T1000 (cell line): ENCODE measurements at regions not wholly inside any gene's neighbourhood (a gene's known extent, or its start where the extent isn't known, plus 50 kb on each side); places are given as distances from the start of the nearest gene placed in this dataset.
A peak's percentile ranks its signal among the peaks of the same experiment; 100 is the strongest.
"Not testable (repeated sequence)": the region's sequence is repeated elsewhere in the genome, so short reads cannot be mapped to it uniquely, and the experiment has no call there.

ENCODE experiments used
- DNase-seq: peaks from one replicate; lab custom pipeline; 2025; ENCODE audit warnings: mixed read lengths; lab: John Stamatoyannopoulos, UW

DNA sequence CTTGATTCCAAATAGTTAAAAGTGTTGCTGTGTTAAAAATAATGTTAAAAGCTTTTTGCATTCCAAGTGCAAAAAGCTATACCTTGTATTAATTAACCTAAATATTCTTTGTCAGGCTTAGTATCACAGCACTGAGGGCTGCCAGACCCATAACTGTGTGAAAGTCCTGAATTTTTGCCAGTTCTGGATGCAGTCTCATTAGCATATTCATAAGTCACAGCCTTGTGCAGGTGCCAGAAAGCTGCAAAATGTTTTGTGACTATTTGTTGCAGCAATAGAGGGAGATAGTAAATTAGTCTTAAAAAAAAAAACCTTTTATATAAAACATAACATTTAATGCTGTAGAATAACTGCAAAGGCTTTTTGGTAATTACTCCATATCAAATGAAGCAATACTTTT, 56.6 kb downstream of the SLITRK1 start:
- no peak for DNase-seq

DNA sequence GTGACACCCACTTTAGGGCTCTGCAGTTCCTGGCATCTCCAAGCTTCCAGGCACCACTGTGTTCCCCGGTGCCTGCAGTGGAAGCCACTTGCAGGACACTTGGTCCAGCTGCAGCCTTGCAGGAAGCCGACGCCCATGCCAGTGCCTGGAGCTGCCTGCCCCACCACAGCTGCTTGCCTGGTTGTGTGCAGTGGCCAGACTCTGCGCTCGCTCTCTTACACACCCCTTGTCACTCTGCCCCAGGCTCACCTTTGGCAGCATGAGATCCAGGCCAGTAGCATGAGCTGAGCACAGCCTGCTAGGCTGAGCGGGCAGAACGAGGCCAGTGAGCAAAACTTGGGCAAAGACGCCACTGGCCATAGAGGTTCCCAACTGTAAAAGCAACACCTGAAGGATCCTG, 57.7 kb downstream of the SLITRK1 start:
- DNase-seq = no peak

DNA sequence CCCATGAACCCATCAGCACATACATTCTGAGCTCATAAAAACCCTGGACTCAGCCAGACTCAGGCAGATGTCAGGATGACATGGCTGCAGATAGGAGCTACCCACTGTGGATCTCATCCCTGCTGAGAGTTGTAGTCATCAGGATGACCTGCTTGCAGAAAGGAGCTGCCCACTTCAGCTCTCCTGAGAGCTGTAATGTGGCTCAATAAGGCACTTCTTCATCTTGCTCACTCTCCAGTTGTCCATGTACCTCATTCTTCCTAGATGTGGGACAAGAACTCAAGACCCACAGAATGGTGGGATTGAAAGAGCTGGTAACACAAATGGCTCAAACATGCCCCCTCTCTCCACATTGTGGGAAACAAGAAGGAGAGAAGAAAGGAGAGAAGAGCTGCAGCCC, 58.2 kb downstream of the SLITRK1 start:
- no peak for DNase-seq

DNA sequence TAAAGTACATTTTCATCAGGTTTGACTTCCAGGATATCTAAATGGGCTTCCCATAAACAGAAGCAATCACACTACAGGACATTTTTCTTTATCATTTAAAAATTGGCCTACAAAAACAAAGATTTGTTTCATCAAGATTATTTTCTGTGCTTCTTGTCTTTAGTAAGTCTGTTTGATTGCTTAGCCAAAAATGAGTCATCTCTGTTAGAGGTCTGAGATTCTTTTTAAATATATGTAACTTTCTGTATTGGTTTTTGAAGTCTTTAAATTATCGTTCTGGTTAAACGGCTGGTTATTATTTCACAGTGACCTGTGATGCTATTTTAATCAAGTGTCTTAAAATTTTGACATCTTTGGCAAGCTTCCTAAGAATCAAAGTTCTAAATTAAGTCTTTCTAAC, 62.7 kb downstream of the SLITRK1 start:
- no peak for DNase-seq

DNA sequence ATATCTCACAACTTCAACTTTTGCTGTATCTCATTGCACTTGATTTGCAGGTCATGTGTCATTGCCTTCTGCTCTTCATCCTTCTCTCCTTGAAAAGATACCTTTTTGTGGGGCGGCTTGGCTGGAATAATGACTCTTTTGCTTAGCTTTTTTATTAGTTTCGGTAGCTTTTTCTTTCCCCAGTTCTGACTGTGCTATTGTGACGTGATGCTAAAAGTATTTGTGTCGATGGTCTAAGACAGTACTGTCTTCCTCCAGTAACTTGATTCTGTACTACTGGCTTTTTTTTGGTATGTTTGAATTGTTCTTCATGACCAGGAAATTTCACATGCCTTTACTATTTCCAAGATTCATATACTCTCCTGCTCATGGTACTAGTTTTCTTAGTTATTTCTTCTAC, 63.1 kb downstream of the SLITRK1 start:
- DNase-seq = no peak

DNA sequence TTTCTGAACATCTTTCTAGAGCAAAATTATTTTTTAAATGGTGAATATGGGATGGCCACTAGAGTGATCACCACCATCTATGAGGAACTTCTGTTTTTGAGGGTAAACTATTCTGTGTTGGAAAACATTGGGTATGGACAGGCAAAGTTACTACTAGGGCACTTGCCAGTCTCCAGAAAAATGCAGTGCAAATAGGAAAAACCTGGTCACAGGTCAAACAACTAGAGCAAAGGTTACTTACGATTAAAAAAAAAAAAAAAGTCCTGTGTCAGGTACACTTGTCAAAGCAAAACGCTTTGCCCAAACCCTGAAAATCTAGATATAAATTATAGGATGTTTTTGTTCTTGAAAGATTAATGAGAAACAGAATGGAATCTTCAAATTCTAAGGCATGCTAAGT, 66.2 kb downstream of the SLITRK1 start:
- no peak for DNase-seq

DNA sequence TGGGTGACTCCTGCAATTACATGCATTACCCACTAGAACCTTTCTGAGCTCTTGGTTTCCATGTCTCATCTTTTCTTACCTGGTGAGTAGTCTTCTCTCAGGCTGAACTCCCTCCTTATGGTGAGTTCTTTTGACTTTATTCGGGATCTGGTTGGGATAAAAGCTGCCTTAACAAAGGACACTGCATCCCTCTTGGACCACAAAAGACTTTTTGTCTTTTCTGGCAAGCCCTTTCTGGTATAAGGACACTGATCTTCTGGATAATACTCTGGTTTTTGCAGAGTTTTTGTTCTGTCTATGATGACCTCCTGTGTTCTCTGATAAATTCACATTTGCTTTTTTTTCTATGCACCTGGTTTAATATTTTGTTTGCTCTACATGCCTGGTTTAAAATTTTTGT, 66.7 kb downstream of the SLITRK1 start:
- DNase-seq = no peak

DNA sequence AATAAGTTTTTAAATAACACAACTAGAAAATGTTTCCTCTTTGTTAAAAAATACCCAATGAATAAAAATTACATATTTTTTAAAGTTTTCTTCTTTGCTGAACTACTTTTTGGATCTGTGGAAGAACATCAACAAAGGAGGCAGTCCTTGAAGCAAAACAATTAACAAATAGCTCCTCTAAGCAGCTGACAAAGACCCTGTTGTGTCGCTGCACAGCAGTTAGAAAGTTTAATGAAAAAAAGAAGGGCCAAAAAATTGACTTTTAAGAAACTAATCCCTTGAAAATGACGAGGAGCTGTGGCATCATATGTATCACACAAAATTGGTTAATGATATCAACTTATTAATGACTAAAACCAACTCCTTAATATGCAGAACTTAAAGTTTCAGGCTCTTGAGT, 72.1 kb downstream of the SLITRK1 start:
- no peak for DNase-seq

DNA sequence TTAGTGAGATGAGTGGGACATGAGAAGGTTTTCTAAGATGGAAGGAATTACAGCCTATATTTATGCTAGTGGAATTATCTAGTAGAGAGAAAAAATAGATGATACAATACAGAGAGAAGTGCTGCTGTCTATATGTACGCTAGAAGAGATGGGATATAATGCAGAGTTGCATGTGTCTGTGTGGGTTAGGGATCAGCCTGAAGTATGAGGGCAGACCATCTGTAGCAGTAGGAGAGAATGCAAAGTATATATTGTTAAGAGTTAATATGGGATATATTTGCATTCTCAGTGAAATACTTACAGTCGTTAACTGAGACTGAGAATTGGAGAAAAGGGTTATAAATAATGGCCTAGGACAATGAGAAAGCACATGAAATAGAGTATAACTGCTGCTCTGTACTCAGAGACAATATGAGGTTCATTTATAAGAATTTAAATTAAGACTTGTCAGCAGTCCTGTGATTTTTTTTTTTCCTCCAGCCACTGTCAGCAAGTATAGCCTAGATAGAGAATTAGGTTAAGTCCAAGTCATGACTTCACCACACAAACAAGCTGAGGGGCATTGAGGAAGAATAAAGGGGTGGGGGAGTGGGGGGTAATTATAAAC, 77.8 kb downstream of the SLITRK1 start:
- no peak for DNase-seq

DNA sequence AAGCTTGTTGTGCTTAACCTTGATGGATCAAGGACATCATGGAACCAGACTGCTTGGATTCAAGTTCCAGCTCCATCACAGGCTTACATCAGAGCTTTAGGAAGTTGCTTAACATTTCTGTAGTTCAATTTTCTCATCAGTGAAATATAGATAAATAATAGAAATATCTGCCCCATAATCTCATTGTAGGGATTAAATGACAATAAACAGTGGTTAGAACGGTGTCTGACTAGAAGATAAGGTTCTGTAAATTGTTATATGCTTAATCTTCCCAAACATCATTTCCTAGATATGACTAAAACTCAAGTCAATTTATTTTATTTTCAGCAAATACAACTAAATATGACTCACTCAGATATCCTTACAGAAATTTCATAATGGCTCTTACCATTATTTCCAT, 83.5 kb downstream of the SLITRK1 start:
- no peak for DNase-seq

DNA sequence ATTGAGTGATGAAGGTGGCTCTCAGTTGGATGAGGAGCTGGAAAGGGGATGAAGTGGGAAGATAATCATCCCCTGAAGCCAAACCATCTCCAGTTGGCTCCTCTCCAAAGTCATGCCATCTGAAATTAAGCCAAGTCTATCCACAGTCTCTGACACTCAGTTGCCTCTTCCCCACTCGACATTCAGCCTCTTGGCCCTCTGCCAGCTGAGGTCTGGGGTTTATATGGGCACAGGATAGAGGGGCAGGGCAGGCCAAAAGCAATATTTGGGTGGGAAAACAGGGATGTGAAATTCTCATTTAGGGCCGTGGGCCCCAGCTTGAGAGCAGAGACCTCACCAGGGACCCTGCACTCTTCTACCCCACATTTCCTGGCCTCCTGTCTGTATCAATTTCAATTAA, 85.9 kb downstream of the SLITRK1 start:
- DNase-seq = no peak

DNA sequence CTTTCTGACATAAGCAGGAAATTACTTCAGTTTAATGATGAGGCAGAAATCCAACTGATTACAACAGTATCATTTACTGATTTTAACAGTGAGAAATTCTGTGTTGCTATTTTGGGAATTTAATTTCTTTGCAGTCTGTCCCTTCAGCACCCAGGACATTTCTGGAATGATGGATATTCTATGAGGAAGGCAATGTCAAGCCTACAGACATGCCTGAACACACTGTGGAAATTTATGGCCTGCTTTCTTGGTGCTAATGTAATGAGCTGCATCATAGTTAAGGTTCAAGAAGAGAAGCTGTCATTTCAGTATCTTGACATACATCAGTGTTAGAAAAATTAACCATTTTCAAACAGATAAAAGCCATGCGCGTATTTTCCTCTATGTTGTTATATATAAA, 87.7 kb downstream of the SLITRK1 start:
- no peak for DNase-seq

DNA sequence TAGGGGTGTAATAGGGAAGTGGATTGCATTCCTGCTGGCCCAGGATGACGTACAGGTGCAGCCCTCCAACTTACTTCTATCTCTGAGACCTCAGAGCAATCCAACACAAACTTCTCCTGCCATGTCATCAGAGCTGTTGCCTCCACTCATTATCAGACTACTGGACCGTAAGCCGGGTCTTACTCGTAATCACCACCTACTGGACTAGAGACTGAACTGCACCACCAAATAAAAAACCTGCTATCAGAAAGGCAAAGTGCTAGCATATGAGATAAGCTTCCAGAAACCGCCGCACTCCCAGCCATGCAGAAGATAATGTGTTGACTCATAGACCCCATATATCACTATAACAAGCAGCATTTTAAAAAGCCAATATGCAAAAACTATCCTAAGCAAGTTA, 102.0 kb downstream of the SLITRK1 start:
- no peak for DNase-seq

DNA sequence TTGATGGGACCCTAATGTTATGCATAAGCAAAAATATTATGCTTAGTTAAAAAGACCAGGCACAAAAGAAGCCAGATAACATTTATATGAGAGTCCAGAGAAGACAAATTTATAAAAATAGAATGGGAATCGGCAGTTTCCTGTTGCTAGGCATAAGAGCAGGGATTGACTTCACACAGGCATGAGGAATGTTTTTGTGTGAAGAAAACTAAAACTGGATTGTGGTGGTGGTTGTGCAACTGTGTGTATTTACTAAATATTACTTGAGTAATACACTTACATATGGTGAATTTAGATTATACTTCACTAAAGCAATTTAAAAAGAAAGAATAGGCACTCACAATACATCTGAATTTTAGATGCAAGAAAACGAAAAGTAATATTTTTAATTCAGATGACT, 108.3 kb downstream of the SLITRK1 start:
- no peak for DNase-seq

DNA sequence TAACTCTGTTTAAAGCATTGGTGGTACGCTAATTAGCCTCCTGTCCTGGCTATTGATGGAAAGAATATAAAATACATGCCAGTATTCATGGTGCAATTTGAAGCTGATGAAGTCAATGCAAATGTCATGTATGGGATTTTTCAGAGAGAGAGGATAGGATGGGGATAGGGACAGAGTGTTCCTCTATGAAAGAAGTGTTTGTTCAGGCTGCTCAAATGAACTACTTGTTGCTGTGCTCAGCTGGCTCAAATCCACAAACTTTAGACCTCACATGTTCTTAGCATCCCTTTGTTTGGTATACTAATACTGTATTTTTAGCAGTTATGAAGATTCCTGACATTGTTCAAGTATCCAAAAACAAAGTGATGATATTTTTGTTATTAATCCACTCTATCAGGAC, 116.5 kb downstream of the SLITRK1 start:
- DNase-seq = no peak

DNA sequence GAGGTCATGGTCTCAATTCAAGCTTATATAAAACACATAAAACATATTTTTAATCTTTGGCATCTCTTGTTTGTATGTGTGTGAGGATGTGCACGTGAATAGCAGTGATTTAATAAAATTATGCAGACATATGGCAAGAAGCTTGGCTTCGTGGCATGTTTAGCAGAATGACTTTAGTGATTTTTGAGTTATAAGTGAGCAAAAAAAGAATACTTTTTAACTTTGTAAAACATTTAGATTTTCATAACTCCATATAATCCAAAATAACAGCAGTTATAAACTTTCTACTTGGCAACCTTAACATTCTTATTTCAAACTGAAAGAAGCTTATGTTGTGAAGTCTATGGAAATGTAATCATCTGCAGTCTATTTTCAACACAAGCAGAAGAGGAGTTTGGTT, 120.6 kb downstream of the SLITRK1 start:
- DNase-seq = no peak

DNA sequence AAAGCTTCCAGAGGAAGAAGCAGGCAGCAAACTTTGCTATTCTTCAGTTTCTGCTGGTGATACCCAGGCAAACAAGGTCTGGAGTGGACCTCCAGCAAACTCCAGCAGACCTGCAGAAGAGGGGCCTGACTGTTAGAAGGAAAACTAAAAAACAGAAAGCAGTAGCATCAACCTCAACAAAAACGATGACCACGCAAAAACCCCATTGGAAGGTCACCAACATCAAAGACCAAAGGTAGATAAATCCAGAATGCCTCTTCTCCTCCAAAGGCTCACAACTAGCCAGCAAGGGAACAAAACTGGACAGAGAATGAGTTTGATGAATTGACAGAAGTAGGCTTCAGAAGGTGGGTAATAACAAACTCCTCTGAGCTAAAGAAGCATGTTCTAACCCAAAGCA, 127.1 kb downstream of the SLITRK1 start:
- DNase-seq = not testable (repeated sequence)

DNA sequence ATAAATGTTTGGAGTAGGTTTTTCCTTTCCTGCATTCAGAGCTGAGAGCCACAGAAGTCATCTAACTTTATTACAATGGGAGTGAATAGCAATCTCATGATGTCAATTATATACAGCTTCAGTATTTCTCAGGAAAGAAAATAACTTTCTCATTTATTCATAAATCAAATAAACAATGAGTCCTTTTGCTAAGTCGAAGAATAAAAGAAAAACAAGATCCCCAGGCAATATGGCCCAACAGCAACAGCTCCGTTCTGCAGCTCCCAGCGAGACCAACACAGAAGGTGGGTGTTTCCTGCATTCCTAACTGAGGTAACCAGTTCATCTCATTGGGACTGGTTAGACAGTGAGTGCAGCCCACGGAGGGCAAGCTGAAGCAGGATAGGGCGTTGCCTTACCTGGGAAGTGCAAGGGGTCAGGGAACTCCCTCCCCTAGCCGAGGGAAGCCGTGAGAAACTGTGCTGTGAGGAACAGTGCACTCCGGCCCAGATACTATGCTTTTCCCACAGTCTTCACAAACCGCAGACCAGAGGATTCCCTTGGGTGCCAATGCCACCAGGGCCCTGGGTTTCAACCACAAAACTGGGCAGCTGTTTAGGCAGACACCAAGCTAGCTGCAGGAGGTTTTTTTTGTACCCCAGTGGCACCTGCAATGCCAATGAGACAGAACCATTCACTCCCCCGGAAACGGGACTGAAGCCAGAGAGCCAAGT, 128.2 kb downstream of the SLITRK1 start:
- DNase-seq = peak; percentile 8

DNA sequence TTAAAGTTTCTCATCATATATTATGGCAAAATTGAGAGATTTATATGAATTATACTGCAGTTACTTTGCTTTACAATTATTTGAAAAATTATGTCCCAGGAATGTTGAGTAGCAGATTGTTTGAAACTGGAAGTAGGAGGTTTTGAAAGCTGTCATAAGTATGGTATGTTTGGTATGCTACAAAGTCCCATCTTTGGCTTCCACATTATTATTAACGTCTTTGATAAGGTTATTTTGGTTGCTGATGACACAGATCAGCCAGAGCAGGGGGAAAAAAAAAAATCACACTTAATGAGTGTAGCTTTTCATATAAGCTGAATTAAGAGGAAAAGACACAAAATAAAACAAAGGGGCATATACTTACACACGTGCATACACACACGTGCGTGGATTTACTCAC, 130.1 kb downstream of the SLITRK1 start:
- DNase-seq = no peak

DNA sequence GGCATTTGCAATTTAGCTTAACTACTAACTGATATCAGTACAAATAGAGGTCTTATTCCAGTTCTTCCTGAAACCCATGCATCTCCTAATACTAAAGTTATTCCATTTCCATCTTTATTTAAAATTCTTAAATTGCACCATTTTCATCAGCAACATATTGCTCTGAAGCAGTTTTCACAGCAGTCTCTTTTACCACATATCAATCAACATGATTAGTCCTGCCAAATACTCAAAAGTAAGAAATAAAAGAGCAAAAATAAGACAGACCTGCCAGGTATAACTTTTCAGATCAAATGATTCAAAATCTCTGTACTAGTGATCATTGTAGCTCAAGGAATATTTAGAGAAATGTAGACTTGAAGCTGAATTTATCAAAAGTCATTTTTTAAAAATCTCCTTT, 141.7 kb downstream of the SLITRK1 start:
- no peak for DNase-seq

DNA sequence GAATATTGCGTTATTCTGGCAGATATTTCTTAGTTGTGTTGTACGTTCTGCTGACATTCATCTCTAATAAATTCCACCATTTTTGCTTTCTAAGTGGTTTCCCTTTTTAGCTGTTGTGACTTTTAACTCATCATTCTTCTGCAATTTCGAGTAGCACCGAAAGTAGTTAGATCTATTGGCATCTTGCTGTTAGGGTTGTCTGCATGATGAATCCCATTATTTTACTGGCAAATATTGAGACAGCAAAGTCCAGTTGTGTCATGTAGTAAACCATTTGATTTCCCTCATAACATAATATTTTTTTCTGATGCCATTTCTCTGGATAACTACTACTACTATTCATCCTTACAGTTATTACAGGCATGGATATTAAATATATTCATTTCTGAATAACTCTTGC, 143.9 kb downstream of the SLITRK1 start:
- no peak for DNase-seq

DNA sequence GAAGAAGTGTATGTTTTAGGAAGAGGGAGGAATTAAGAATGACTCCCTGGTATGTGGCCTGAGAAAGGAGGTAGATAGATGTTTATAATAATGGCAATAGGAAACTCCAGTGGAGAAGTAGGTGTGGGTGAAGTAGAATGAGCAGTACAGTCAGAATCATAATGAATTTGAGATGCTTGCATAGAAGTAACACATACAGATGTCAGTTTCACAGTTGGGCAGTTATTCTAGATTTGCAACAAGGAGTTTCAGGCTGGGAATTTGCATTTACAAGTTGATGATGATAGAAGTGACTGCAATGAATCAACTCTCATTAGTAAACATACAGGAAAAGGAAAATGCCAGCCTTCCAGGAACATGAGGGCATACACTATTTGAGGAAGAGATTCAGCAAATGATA, 149.0 kb downstream of the SLITRK1 start:
- DNase-seq = no peak

DNA sequence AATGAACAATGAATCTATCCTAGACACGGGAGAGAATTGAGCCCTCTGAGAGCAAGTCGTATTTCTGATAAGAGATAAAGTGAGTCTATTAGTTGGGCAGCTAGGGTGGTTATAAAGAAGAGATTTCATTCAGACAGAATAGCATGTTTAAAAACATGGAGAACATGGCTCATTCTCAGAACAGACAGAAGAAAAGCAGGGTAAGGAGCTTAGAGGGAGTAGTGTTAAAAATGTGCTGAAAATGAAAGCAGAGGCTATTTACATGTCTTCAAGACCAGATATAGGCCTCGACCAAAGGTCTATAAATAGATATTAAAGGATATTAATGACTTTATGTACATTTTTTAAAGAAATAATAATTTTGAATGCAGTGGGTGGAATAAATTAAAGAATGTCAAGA, 149.5 kb downstream of the SLITRK1 start:
- no peak for DNase-seq

DNA sequence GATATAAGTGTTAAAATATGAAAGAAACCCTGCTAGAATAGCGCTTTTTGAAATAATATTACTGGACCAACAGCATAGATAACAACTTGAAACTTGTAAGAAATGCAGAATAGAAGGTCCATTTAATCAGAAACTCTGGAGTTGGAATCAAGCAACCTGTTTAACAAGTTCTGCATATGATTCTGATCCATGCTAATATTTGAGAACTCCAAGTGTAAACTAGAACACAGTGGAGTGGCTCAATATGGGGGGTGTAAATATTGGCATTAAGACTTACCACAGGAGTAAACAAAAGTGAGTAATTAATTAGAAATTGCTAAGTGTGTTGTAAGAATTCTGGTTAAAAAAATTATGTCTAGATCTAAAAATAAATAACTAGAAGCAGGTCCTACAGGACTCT, 151.2 kb downstream of the SLITRK1 start:
- DNase-seq = no peak
